Inflammatory macrophage treated with lipopolysaccharide for 4 hours (primary cell): ENCODE measurements at regions not wholly inside any gene's neighbourhood (a gene's known extent, or its start where the extent isn't known, plus 50 kb on each side); places are given as distances from the start of the nearest gene placed in this dataset.

Experiments
- DNase-seq: peaks from one replicate; pipeline ENCODE4 v3.0.0-alpha.2; 2020

- no peak for DNase-seq
Observed at GRCh38 chr15:62591842-62592838, 427.1 kb upstream of the C2CD4B start.

- no peak for DNase-seq
Observed at GRCh38 chr15:62592920-62593319, 427.8 kb upstream of the C2CD4B start.

- DNase-seq: no peak
Observed at GRCh38 chr15:62593681-62594399, 428.8 kb upstream of the C2CD4B start.

GRCh38 chr15:62598217-62598616 is 433.1 kb upstream of the C2CD4B start:
- no peak for DNase-seq

GRCh38 chr15:62599791-62600777 is 435.0 kb upstream of the C2CD4B start:
- DNase-seq: no peak

- DNase-seq: no peak
Observed at GRCh38 chr15:62601777-62602545, 436.9 kb upstream of the C2CD4B start.

GRCh38 chr15:62603742-62604141 is 438.7 kb upstream of the C2CD4B start:
- no peak for DNase-seq

GRCh38 chr15:62605282-62605681 is 437.3 kb upstream of the TPM1 start:
- no peak for DNase-seq

- no peak for DNase-seq
Observed at GRCh38 chr15:62606376-62607113, 436.0 kb upstream of the TPM1 start.

GRCh38 chr15:62607114-62607462 is 435.5 kb upstream of the TPM1 start:
- DNase-seq: no peak

GRCh38 chr15:62607643-62608042 is 434.9 kb upstream of the TPM1 start:
- peak; percentile 18 for DNase-seq

- DNase-seq: no peak
Observed at GRCh38 chr15:62608369-62608768, 434.2 kb upstream of the TPM1 start.

GRCh38 chr15:62610265-62610869 is 432.2 kb upstream of the TPM1 start:
- DNase-seq: no peak

- no peak for DNase-seq
Observed at GRCh38 chr15:62611002-62611401, 431.5 kb upstream of the TPM1 start.

GRCh38 chr15:62612183-62612733 is 430.3 kb upstream of the TPM1 start:
- DNase-seq: no peak

GRCh38 chr15:62612771-62613170 is 429.8 kb upstream of the TPM1 start:
- DNase-seq: no peak

- no peak for DNase-seq
Observed at GRCh38 chr15:62616746-62617145, 425.8 kb upstream of the TPM1 start.

- no peak for DNase-seq
Observed at GRCh38 chr15:62617741-62618140, 424.8 kb upstream of the TPM1 start.

GRCh38 chr15:62618432-62618831 is 424.1 kb upstream of the TPM1 start:
- no peak for DNase-seq

- DNase-seq: no peak
Observed at GRCh38 chr15:62618846-62619504, 423.6 kb upstream of the TPM1 start.
